ENCODE measurements at regions not wholly inside any gene's neighbourhood (a gene's known extent, or its start where the extent isn't known, plus 50 kb on each side); places are given as distances from the start of the nearest gene placed in this dataset.

- Histone ChIP-seq H3K4me3 (no peak overlapping the region), H3K27me3 (no peaks in the 10 kb centered on the region), H3K9me3 (no peaks in the 10 kb centered on the region), H3K4me1 (no peaks in the 10 kb centered on the region), H3K27ac (no peak overlapping the region), H3K36me3 (no peaks in the 10 kb centered on the region)
- no peak for TF ChIP-seq EP300 (IDR thresholded peaks at IDR 0.05)
- TF ChIP-seq CTCF (IDR thresholded peaks at IDR 0.05), result no peak
- TF ChIP-seq POLR2A (IDR thresholded peaks at IDR 0.05), result no peak
- no peak for TF ChIP-seq POLR2AphosphoS5 (IDR thresholded peaks at IDR 0.05)
- ATAC-seq, result peak; percentile 49
- 60 to 77% methylated on average over 1 to 3 of the region's 3 CpGs for WGBS, 2 donors (ENCODE audit: low coverage in 1 of 2)
Measured at GRCh38 chr17:33436321-33436720, 143.2 kb upstream of the ASIC2 start.

- peak; percentile 90 for ATAC-seq
Measured at GRCh38 chr17:33438139-33438538, 145.0 kb upstream of the ASIC2 start.

GRCh38 chr17:33438578-33438977 is 145.5 kb upstream of the ASIC2 start:
- WGBS, 2 donors (ENCODE audit: low coverage in 1 of 2), result 28% methylated on average over 1 of the region's 1 CpG; no CpG with 5 or more reads in 1 of the 2 donors
- no peak for ATAC-seq
- TF ChIP-seq EP300 (IDR thresholded peaks at IDR 0.05), result no peak
- TF ChIP-seq POLR2AphosphoS5 (IDR thresholded peaks at IDR 0.05), result no peak
- TF ChIP-seq CTCF (IDR thresholded peaks at IDR 0.05), result no peak
- TF ChIP-seq POLR2A (IDR thresholded peaks at IDR 0.05), result no peak

More at GRCh38 chr17:33438139-33438538, 145.0 kb upstream of the ASIC2 start:
- no peaks in the 10 kb centered on the region for H3K4me1 ChIP-seq
- H3K27me3 ChIP-seq, result no peaks in the 10 kb centered on the region
- no peak overlapping the region for H3K4me3 ChIP-seq
- peak overlapping the region in 2 of 4 donors; percentile 2 to 48 for H3K27ac ChIP-seq
- WGBS, 2 donors (ENCODE audit: low coverage in 1 of 2), result 48 to 65% methylated on average over 2 of the region's 2 CpGs
- no peaks in the 10 kb centered on the region for H3K9me3 ChIP-seq
- no peaks in the 10 kb centered on the region for H3K36me3 ChIP-seq
- TF ChIP-seq CTCF (IDR thresholded peaks at IDR 0.05) (no peak), POLR2AphosphoS5 (IDR thresholded peaks at IDR 0.05) (no peak), EP300 (IDR thresholded peaks at IDR 0.05) (no peak), POLR2A (IDR thresholded peaks at IDR 0.05) (no peak)

DNA sequence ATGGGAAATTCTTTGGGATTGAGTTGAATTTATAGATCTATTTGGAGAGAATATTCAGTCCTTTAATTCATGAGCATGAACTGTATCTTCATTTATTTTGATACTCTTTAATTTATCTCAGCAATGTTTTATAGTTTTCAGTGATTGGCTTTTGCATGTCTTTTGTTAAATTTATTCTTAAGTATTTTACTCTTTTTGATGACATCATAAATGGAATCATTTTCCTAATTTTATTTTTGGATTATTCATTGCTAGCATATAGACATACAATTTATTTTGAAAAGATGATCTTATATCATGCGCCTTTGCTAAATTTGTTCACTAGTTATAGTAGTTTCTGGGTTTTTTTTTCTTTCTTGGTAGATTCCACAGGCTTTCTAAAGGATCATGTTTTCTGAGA is 149.2 kb upstream of the ASIC2 start:
- no peak overlapping the region for H3K4me3 ChIP-seq
- no peaks in the 10 kb centered on the region for H3K9me3 ChIP-seq
- H3K36me3 ChIP-seq, result no peaks in the 10 kb centered on the region
- no peak for TF ChIP-seq POLR2A (IDR thresholded peaks at IDR 0.05)
- no peak for TF ChIP-seq POLR2AphosphoS5 (IDR thresholded peaks at IDR 0.05)
- no peak for TF ChIP-seq CTCF (IDR thresholded peaks at IDR 0.05)
- no peak for TF ChIP-seq EP300 (IDR thresholded peaks at IDR 0.05)
- ATAC-seq, result no peak
- H3K27ac ChIP-seq, result no peak overlapping the region
- H3K27me3 ChIP-seq, result no peaks in the 10 kb centered on the region
- WGBS, 2 donors (ENCODE audit: low coverage in 1 of 2), result 93 to 100% methylated on average over 1 of the region's 1 CpG
- no peaks in the 10 kb centered on the region for H3K4me1 ChIP-seq

More at GRCh38 chr17:33438578-33438977, 145.5 kb upstream of the ASIC2 start:
- no peaks in the 10 kb centered on the region for H3K9me3 ChIP-seq
- no peaks in the 10 kb centered on the region for H3K27me3 ChIP-seq
- H3K36me3 ChIP-seq, result no peaks in the 10 kb centered on the region
- no peak overlapping the region for H3K4me3 ChIP-seq
- H3K4me1 ChIP-seq, result no peaks in the 10 kb centered on the region
- peak overlapping the region in 1 of 4 donors; percentile 19 for H3K27ac ChIP-seq

GRCh38 chr17:33444731-33445130 is 151.6 kb upstream of the ASIC2 start:
- Histone ChIP-seq H3K36me3 (no peaks in the 10 kb centered on the region), H3K9me3 (peaks cover 0 to 7% (median 0%) of the 10 kb centered on the region in 3 donors), H3K4me1 (no peaks in the 10 kb centered on the region), H3K27ac (no peak overlapping the region), H3K27me3 (no peaks in the 10 kb centered on the region), H3K4me3 (no peak overlapping the region)
- WGBS, 2 donors (ENCODE audit: low coverage in 1 of 2), result 61 to 81% methylated on average over 3 of the region's 3 CpGs
- TF ChIP-seq CTCF (IDR thresholded peaks at IDR 0.05) (no peak), EP300 (IDR thresholded peaks at IDR 0.05) (no peak), POLR2A (IDR thresholded peaks at IDR 0.05) (no peak), POLR2AphosphoS5 (IDR thresholded peaks at IDR 0.05) (no peak)
- no peak for ATAC-seq

Measured in gastroesophageal sphincter (tissue), 4 donors.